ENCODE measurements at regions not wholly inside any gene's neighbourhood (a gene's known extent, or its start where the extent isn't known, plus 50 kb on each side); places are given as distances from the start of the nearest gene placed in this dataset.

GRCh38 chr20:6857927-6858326, 90.4 kb downstream of the BMP2 start:
- no peaks in the 10 kb centered on the region for H3K9me3 ChIP-seq
- TF ChIP-seq RFX5 (IDR thresholded peaks at IDR 0.05; ENCODE audit: low read length), result no peak
- no peak for TF ChIP-seq TAF1 (IDR thresholded peaks at IDR 0.05; ENCODE audit: borderline replicate concordance, low read depth, low read length)
- TF ChIP-seq CTCF (IDR thresholded peaks at IDR 0.05), result no peak
- no peak for TF ChIP-seq PBX3 (IDR thresholded peaks at IDR 0.05)
- no peak for TF ChIP-seq ZBTB33 (IDR thresholded peaks at IDR 0.05; ENCODE audit: borderline replicate concordance, low read depth)
- TF ChIP-seq NRF1 (IDR thresholded peaks at IDR 0.05; ENCODE audit: low read depth, low read length), result no peak
- TF ChIP-seq FOXM1 (IDR thresholded peaks at IDR 0.05; ENCODE audit: low read depth), result no peak
- TF ChIP-seq EZH2phosphoT487 (IDR thresholded peaks at IDR 0.05; ENCODE audit: borderline replicate concordance, low read depth), result no peak
- no peak for TF ChIP-seq RXRA (IDR thresholded peaks at IDR 0.05; ENCODE audit: borderline replicate concordance, low read depth)
- TF ChIP-seq REST (IDR thresholded peaks at IDR 0.05; ENCODE audit: low read depth, low read length), result no peak
- TF ChIP-seq NFIC (IDR thresholded peaks at IDR 0.05; ENCODE audit: borderline replicate concordance), result no peak
- TF ChIP-seq, protein P1, sequence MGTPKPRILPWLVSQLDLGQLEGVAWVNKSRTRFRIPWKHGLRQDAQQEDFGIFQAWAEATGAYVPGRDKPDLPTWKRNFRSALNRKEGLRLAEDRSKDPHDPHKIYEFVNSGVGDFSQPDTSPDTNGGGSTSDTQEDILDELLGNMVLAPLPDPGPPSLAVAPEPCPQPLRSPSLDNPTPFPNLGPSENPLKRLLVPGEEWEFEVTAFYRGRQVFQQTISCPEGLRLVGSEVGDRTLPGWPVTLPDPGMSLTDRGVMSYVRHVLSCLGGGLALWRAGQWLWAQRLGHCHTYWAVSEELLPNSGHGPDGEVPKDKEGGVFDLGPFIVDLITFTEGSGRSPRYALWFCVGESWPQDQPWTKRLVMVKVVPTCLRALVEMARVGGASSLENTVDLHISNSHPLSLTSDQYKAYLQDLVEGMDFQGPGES (IDR thresholded peaks at IDR 0.05; ENCODE audit: low read depth, low read length), result no peak
- ChIA-PET CTCF (no interaction called here), POLR2A (no interaction called here)
- H3F3A ChIP-seq (replicated peaks; ENCODE audit: insufficient read depth), result no peaks in the 10 kb centered on the region
- H3K36me3 ChIP-seq (replicated peaks in 1 of 2; ENCODE audit: control insufficient read depth in 1 of 2, insufficient read depth in 2 of 2, low read length in 1 of 2), result no peaks in the 10 kb centered on the region
- no peaks in the 10 kb centered on the region for H3K9me2 ChIP-seq
- no peak overlapping the region for H3K4me2 ChIP-seq
- no peak overlapping the region for H3K4me3 ChIP-seq (ENCODE audit: low read depth in 2 of 2, low read length in 1 of 2)
- WGBS (ENCODE audit: low lambda C conversion rate), result 28% methylated on average over 5 of the region's 5 CpGs
- no peak overlapping the region for H3K9ac ChIP-seq
- no peaks in the 10 kb centered on the region for H4K20me1 ChIP-seq (ENCODE audit: insufficient read depth)
- no peak for DNase-seq
- no peaks in the 10 kb centered on the region for H3K79me2 ChIP-seq (ENCODE audit: insufficient read depth)
- H3K27me3 ChIP-seq (ENCODE audit: insufficient read depth), result no peaks in the 10 kb centered on the region
- H3K4me1 ChIP-seq (ENCODE audit: control insufficient read depth in 1 of 2, insufficient read depth in 2 of 2, low read depth in 1 of 2, low read length in 1 of 2), result no peaks in the 10 kb centered on the region
- no peak overlapping the region for H3K27ac ChIP-seq (ENCODE audit: low read depth in 2 of 2, low read length in 1 of 2)
- no peak overlapping the region for H2AFZ ChIP-seq (ENCODE audit: low read depth)
